AG10803 (cell line): ENCODE measurements at regions not wholly inside any gene's neighbourhood (a gene's known extent, or its start where the extent isn't known, plus 50 kb on each side); places are given as distances from the start of the nearest gene placed in this dataset.

ENCODE experiments used
- DNase-seq: peaks from one replicate; pipeline ENCODE4 v3.0.0; 2010; ENCODE audit warnings: low read depth
- H3K4me3 ChIP-seq: 2 replicates; pipeline ENCODE4 v1.5.1; 2011; ENCODE audit warnings: mild to moderate bottlenecking, low read length, control low read depth
- CTCF ChIP-seq: conservative IDR thresholded peaks from 2 replicates; pipeline ENCODE4 v1.5.1; 2011; ENCODE audit warnings: mild to moderate bottlenecking, low read length, control low read depth, inconsistent platforms

- no peak overlapping the region for H3K4me3 ChIP-seq
- no peak for DNase-seq
- TF ChIP-seq CTCF, result no peak
Measured at GRCh38 chr2:103153580-103154284, 391.9 kb downstream of the TMEM182 start.

DNA sequence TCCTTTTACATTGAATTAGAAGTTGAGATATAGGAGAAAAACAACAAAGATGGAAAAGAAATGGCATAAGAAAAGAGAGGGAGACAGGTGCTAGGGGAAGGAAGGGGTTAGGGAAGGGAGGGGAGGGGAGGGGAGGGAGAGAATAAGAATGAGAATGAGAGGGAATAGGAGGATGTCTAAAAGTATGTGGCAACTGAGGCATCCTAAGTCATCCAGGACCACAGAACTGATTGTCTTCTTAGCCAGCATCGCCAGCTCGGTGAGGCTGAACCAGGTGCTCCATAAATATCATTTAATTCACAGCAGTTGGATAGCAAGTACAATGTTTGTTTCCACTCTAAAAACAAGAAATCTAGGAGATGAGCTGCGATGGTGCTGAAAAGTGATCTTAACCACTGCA, 393.5 kb downstream of the TMEM182 start:
- no peak for DNase-seq
- TF ChIP-seq CTCF, result no peak
- no peak overlapping the region for H3K4me3 ChIP-seq

- no peak for TF ChIP-seq CTCF
- H3K4me3 ChIP-seq, result no peak overlapping the region
- no peak for DNase-seq
Measured at GRCh38 chr2:103159018-103159417, 397.2 kb downstream of the TMEM182 start.

GRCh38 chr2:103161456-103162289, 399.8 kb downstream of the TMEM182 start:
- DNase-seq, result peak; percentile 48
- no peak overlapping the region for H3K4me3 ChIP-seq
- peak; percentile 80 for TF ChIP-seq CTCF

- no peak for TF ChIP-seq CTCF
- no peak for DNase-seq
- no peak overlapping the region for H3K4me3 ChIP-seq
Measured at GRCh38 chr2:103164748-103165147, 402.9 kb downstream of the TMEM182 start.

GRCh38 chr2:103165836-103166235, 404.0 kb downstream of the TMEM182 start:
- no peak for DNase-seq
- H3K4me3 ChIP-seq, result no peak overlapping the region
- no peak for TF ChIP-seq CTCF
